Motor neuron (in vitro differentiated cells): ENCODE measurements at regions not wholly inside any gene's neighbourhood (a gene's known extent, or its start where the extent isn't known, plus 50 kb on each side); places are given as distances from the start of the nearest gene placed in this dataset.

ENCODE experiments used
- ATAC-seq, 8 experiments: fragments of 200-7000 bp; cut with Tn5 transposase; replicated peaks in 6 of 8; 2 replicates each; pipeline ENCODE4 v1.8.0; 2021; ENCODE audit warnings: mild to moderate bottlenecking in 8 of 8, moderate library complexity in 8 of 8
- H3K27ac ChIP-seq, 2 donors: fragments of 250-450 bp; sonication (Bioruptor Pico); 2 replicates each; pipeline ENCODE4 v1.9.0; 2021; ENCODE audit warnings: antibody characterized with exemption in 2 of 2, mild to moderate bottlenecking in 2 of 2, moderate library complexity in 1 of 2
- H3K4me1 ChIP-seq, 2 donors: fragments of 250-450 bp; sonication (Bioruptor Pico); replicated peaks in 1 of 2; 2 replicates each; pipeline ENCODE4 v1.6.1; 2021; ENCODE audit warnings: antibody characterized with exemption in 2 of 2, mild to moderate bottlenecking in 2 of 2, moderate library complexity in 1 of 2
- H3K4me3 ChIP-seq, 5 donors: fragments of 250-450 bp; sonication (Bioruptor Pico); 2 replicates each; pipeline ENCODE4 v1.9.0; 2021; ENCODE audit warnings: antibody characterized with exemption in 5 of 5, mild to moderate bottlenecking in 5 of 5, moderate library complexity in 4 of 5
- WGBS, 10 experiments: fragments of 450-650 bp; shearing (Covaris generic); methylation state at CpG; one replicate each; pipeline ENCODE4 v1.0.0; 2022; 5-methylcytosine and 5-hydroxymethylcytosine counted together
- in situ Hi-C, 9 experiments: fragments of 400-800 bp; cut with MboI; loops; one replicate each; pipeline ENCODE4 v1.15.0; 2021; ENCODE audit warnings: low sequenced_read_pairs in 9 of 9, low pct_unique_long_range_greater_than_20kb in 2 of 9; ENCODE audit not compliant: unreplicated experiment in 9 of 9

GRCh38 chr13:80437231-80437630, 96.3 kb upstream of the SPRY2 start:
- in situ Hi-C loops, result no loop called here
- H3K27ac ChIP-seq, result no peak overlapping the region
- WGBS, 10 experiments, result 7 to 86% (median 44%) methylated on average over 1 of the region's 1 CpG; no CpG with 5 or more reads in 2 of the 10 experiments
- no peak overlapping the region for H3K4me3 ChIP-seq
- ATAC-seq, result no peak
- no peaks in the 10 kb centered on the region for H3K4me1 ChIP-seq

GRCh38 chr13:80436571-80437169, 95.7 kb upstream of the SPRY2 start:
- Histone ChIP-seq H3K4me1 (no peaks in the 10 kb centered on the region), H3K27ac (no peak overlapping the region), H3K4me3 (no peak overlapping the region)
- WGBS, 10 experiments, result 0 to 96% (median 68%) methylated on average over 2 to 4 of the region's 4 CpGs; no CpG with 5 or more reads in 1 of the 10 experiments
- no peak for ATAC-seq
- in situ Hi-C loops, result no loop called here

GRCh38 chr13:80430561-80430960, 89.6 kb upstream of the SPRY2 start:
- no peak overlapping the region for H3K4me3 ChIP-seq
- no peaks in the 10 kb centered on the region for H3K4me1 ChIP-seq
- ATAC-seq, result no peak
- H3K27ac ChIP-seq, result no peak overlapping the region
- in situ Hi-C loops, result no loop called here

GRCh38 chr13:80428349-80429096, 87.6 kb upstream of the SPRY2 start:
- ATAC-seq, result no peak
- Histone ChIP-seq H3K27ac (no peak overlapping the region), H3K4me3 (no peak overlapping the region), H3K4me1 (no peaks in the 10 kb centered on the region)
- in situ Hi-C loops, result no loop called here
- 14 to 100% (median 81%) methylated on average over 1 to 3 of the region's 3 CpGs; no CpG with 5 or more reads in 1 of the 10 experiments for WGBS, 10 experiments

- WGBS, 10 experiments, result 0 to 100% (median 86%) methylated on average over 1 to 2 of the region's 2 CpGs; no CpG with 5 or more reads in 1 of the 10 experiments
- ATAC-seq, result no peak
- no peak overlapping the region for H3K27ac ChIP-seq
- no peaks in the 10 kb centered on the region for H3K4me1 ChIP-seq
- in situ Hi-C loops, result no loop called here
- no peak overlapping the region for H3K4me3 ChIP-seq
Observed at GRCh38 chr13:80419416-80419815, 78.5 kb upstream of the SPRY2 start.

- no peak for ATAC-seq
- no peak overlapping the region for H3K27ac ChIP-seq
- in situ Hi-C loops, result no loop called here
- H3K4me1 ChIP-seq, result no peaks in the 10 kb centered on the region
- H3K4me3 ChIP-seq, result no peak overlapping the region
Observed at GRCh38 chr13:80413611-80414010, 72.7 kb upstream of the SPRY2 start.

GRCh38 chr13:80408270-80408669, 67.3 kb upstream of the SPRY2 start:
- in situ Hi-C loops, result no loop called here
- WGBS, 10 experiments, result 60 to 90% (median 84%) methylated on average over 1 to 5 of the region's 5 CpGs; no CpG with 5 or more reads in 6 of the 10 experiments
- H3K27ac ChIP-seq, result no peak overlapping the region
- ATAC-seq, result no peak
- H3K4me1 ChIP-seq, result no peaks in the 10 kb centered on the region
- H3K4me3 ChIP-seq, result no peak overlapping the region

GRCh38 chr13:80400865-80401426, 60.0 kb upstream of the SPRY2 start:
- H3K27ac ChIP-seq, result no peak overlapping the region
- H3K4me3 ChIP-seq, result no peak overlapping the region
- 23 to 100% (median 82%) methylated on average over 1 to 5 of the region's 5 CpGs for WGBS, 10 experiments
- no peaks in the 10 kb centered on the region for H3K4me1 ChIP-seq
- in situ Hi-C loops, result no loop called here
- ATAC-seq, result no peak

- WGBS, 10 experiments, result 7 to 90% (median 67%) methylated on average over 1 to 3 of the region's 3 CpGs; no CpG with 5 or more reads in 1 of the 10 experiments
- peak in 1 of 8 experiments; percentile 63 for ATAC-seq
- in situ Hi-C loops, result no loop called here
- no peak overlapping the region for H3K4me3 ChIP-seq
- H3K27ac ChIP-seq, result no peak overlapping the region
- H3K4me1 ChIP-seq, result no peaks in the 10 kb centered on the region
Observed at GRCh38 chr13:80400164-80400864, 59.4 kb upstream of the SPRY2 start.

GRCh38 chr13:80399340-80400163, 58.6 kb upstream of the SPRY2 start:
- ATAC-seq, result peak in 1 of 8 experiments; percentile 50
- no peak overlapping the region for H3K4me3 ChIP-seq
- WGBS, 10 experiments, result 0 to 94% (median 73%) methylated on average over 1 to 12 of the region's 13 CpGs
- in situ Hi-C loops, result no loop called here
- H3K27ac ChIP-seq, result no peak overlapping the region
- no peaks in the 10 kb centered on the region for H3K4me1 ChIP-seq
